IMR-90 (cell line): ENCODE measurements at regions not wholly inside any gene's neighbourhood (a gene's known extent, or its start where the extent isn't known, plus 50 kb on each side); places are given as distances from the start of the nearest gene placed in this dataset.
"Not testable (repeated sequence)": the region's sequence is repeated elsewhere in the genome, so short reads cannot be mapped to it uniquely, and the experiment has no call there.

Experiments used
- ATAC-seq: fragments of 200-7000 bp; cut with Tn5 transposase; 2 replicates; pipeline ENCODE4 v1.9.1; 2020; ENCODE audit warnings: low read depth, mild to moderate bottlenecking, moderate library complexity
- BruUV-seq: library from RNA; stranded (reverse); fragments of 400-500 nt; replicated peaks from 2 replicates; lab custom pipeline; 2021; lab: Mats Ljungman, UMichigan
- CTCF ChIA-PET: fragments of 300-600 bp; formaldehyde crosslinking; extraction: SDS; loops from one replicate; lab custom pipeline; 2021; ENCODE audit warnings: antibody characterized with exemption; lab: Yijun Ruan, JAX
- POLR2A ChIA-PET: fragments of 300-600 bp; sonication (Branson Sonifier 250); formaldehyde crosslinking; loops from one replicate; lab custom pipeline; 2022; ENCODE audit warnings: antibody characterized with exemption; ENCODE audit not compliant: unreplicated experiment; lab: Charles Lee
- DNase-seq: peaks from one replicate; pipeline ENCODE4 v3.0.0; 2013
- H2AFZ ChIP-seq: replicated peaks from 2 replicates; pipeline ENCODE3; 2013; ENCODE audit warnings: low read length, mild to moderate bottlenecking; ENCODE audit not compliant: poor library complexity
- H2AK5ac ChIP-seq: 2 replicates; pipeline ENCODE4 v1.6.1; 2013; ENCODE audit warnings: low read depth, low read length, inconsistent platforms
- H2AK9ac ChIP-seq: replicated peaks from 2 replicates; pipeline ENCODE3; 2013; ENCODE audit warnings: mild to moderate bottlenecking, low read depth, low read length, moderate library complexity; ENCODE audit not compliant: poor library complexity
- H2BK120ac ChIP-seq: 2 replicates; pipeline ENCODE4 v1.6.1; 2013; ENCODE audit warnings: low read depth, low read length, inconsistent platforms
- H2BK15ac ChIP-seq: 3 replicates; pipeline ENCODE4 v1.6.1; 2013; ENCODE audit warnings: low read depth, low read length, inconsistent platforms
- H2BK20ac ChIP-seq: 2 replicates; pipeline ENCODE4 v1.6.1; 2013; ENCODE audit warnings: low read depth, mild to moderate bottlenecking, inconsistent platforms, low read length, moderate library complexity
- H2BK5ac ChIP-seq: 2 replicates; pipeline ENCODE4 v1.6.1; 2013; ENCODE audit warnings: mild to moderate bottlenecking, low read depth, low read length, inconsistent platforms; ENCODE audit not compliant: poor library complexity, severe bottlenecking
- H3K14ac ChIP-seq: replicated peaks from 2 replicates; pipeline ENCODE4 v1.6.1; 2013; ENCODE audit warnings: low read depth, low read length, inconsistent platforms
- H3K18ac ChIP-seq: 2 replicates; pipeline ENCODE4 v1.6.1; 2013; ENCODE audit warnings: low read depth, low read length, control low read depth
- H3K23ac ChIP-seq: 2 replicates; pipeline ENCODE4 v1.6.1; 2013; ENCODE audit warnings: low read depth, low read length, inconsistent platforms
- H3K27ac ChIP-seq: 2 replicates; pipeline ENCODE4 v1.5.1; 2013; ENCODE audit warnings: mild to moderate bottlenecking, control low read depth, low read length; ENCODE audit not compliant: insufficient read depth
- H3K27me3 ChIP-seq: 2 replicates; pipeline ENCODE4 v1.6.1; 2013; ENCODE audit warnings: low read length; ENCODE audit not compliant: control insufficient read depth, insufficient read depth
- H3K36me3 ChIP-seq: 2 replicates; pipeline ENCODE4 v1.6.1; 2013; ENCODE audit warnings: low read length, mixed read lengths; ENCODE audit not compliant: control insufficient read depth, insufficient read depth
- H3K4ac ChIP-seq: 2 replicates; pipeline ENCODE4 v1.6.1; 2013; ENCODE audit warnings: low read depth, low read length, inconsistent platforms
- H3K4me1 ChIP-seq: 2 replicates; pipeline ENCODE4 v1.6.1; 2013; ENCODE audit warnings: low read length, mixed read lengths; ENCODE audit not compliant: control insufficient read depth, insufficient read depth
- H3K4me2 ChIP-seq: 2 replicates; pipeline ENCODE4 v1.6.1; 2013; ENCODE audit warnings: low read depth, mild to moderate bottlenecking, control low read depth, low read length, moderate library complexity
- H3K4me3 ChIP-seq: 2 replicates; pipeline ENCODE4 v1.5.1; 2013; ENCODE audit warnings: low read depth, mild to moderate bottlenecking, control low read depth, low read length, moderate library complexity; ENCODE audit not compliant: insufficient read depth
- H3K56ac ChIP-seq: 2 replicates; pipeline ENCODE4 v1.6.1; 2013; ENCODE audit warnings: low read length, inconsistent platforms; ENCODE audit not compliant: insufficient read depth; ENCODE audit errors: extremely low read depth
- H3K79me1 ChIP-seq, 2 experiments: 2 replicates each; pipeline ENCODE4 v1.6.1; 2013; ENCODE audit warnings: low read length in 2 of 2, inconsistent platforms in 1 of 2, low read depth in 1 of 2
- H3K9ac ChIP-seq: 2 replicates; pipeline ENCODE4 v1.6.1; 2013; ENCODE audit warnings: low read depth, low read length, control low read depth
- H3K9me1 ChIP-seq: 2 replicates; pipeline ENCODE4 v1.6.1; 2013; ENCODE audit warnings: low read length, inconsistent platforms; ENCODE audit not compliant: insufficient read depth
- H3K9me3 ChIP-seq: 2 replicates; pipeline ENCODE4 v1.6.1; 2013; ENCODE audit warnings: low read length; ENCODE audit not compliant: control insufficient read depth, insufficient read depth
- H4K20me1 ChIP-seq: 2 replicates; pipeline ENCODE4 v1.6.1; 2013; ENCODE audit warnings: low read length, inconsistent platforms; ENCODE audit not compliant: insufficient read depth
- H4K5ac ChIP-seq: 2 replicates; pipeline ENCODE4 v1.6.1; 2013; ENCODE audit warnings: mild to moderate bottlenecking, low read depth, low read length, control low read depth
- H4K8ac ChIP-seq, 2 experiments: 2 replicates each; pipeline ENCODE4 v1.6.1; 2013; ENCODE audit warnings: low read depth in 2 of 2, low read length in 2 of 2, control low read depth in 1 of 2, inconsistent platforms in 1 of 2
- H4K91ac ChIP-seq: 2 replicates; pipeline ENCODE4 v1.6.1; 2013; ENCODE audit warnings: low read depth, low read length, inconsistent platforms; ENCODE audit not compliant: insufficient read depth
- WGBS, 2 experiments: methylation state at CpG; one replicate each; pipeline versions ENCODE4 v1.1.5 to v1.1.7; 2013; ENCODE audit warnings: missing lambda C conversion rate in 2 of 2; ENCODE audit not compliant: insufficient read length in 1 of 2; ENCODE audit errors: extremely low coverage in 2 of 2; 5-methylcytosine and 5-hydroxymethylcytosine counted together
- dilution Hi-C: fragments of 300-500 bp; cut with HindIII; formaldehyde crosslinking; loops from one replicate; pipeline ENCODE4 v1.14.3; 2018; ENCODE audit warnings: low sequenced_read_pairs; ENCODE audit not compliant: unreplicated experiment
- in situ Hi-C: fragments of 300-500 bp; cut with MboI; formaldehyde crosslinking; loops from 3 replicates; pipeline ENCODE4 v1.14.3; 2019; ENCODE audit warnings: low sequenced_read_pairs, inconsistent platforms, mixed read lengths
- intact Hi-C: fragments of 100-400 bp; cut with micrococcal nuclease; formaldehyde crosslinking; loops from 2 replicates; pipeline ENCODE4 v1.10.0; 2022

DNA sequence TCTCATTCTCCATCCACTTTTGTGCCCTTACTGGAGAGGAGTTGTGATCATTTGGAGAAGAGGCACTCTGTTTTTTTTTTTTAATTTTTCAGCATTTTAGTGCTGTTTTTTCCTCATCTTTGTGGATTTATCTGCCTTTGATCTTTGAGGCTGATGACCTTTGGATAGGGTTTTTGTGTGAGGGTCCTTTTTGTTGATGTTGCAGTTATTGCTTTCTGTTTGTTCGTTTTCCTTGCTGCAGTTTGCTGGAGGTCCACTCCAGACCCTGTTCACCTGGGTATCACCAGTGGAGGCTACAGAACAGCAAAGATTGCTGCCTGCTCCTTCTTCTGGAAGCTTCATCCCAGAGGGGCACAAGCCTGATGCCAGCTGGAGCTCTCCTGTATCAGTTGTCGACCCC is 93.2 kb upstream of the STK32A start:
- H2AK9ac ChIP-seq, H3K56ac ChIP-seq, DNase-seq, H3K9me3 ChIP-seq, H2BK120ac ChIP-seq, H3K18ac ChIP-seq, H2BK20ac ChIP-seq, H3K14ac ChIP-seq, in situ Hi-C loops, intact Hi-C loops, H3K4me3 ChIP-seq, H3K79me1 ChIP-seq, H2BK5ac ChIP-seq, CTCF ChIA-PET, H3K27me3 ChIP-seq, H2AFZ ChIP-seq, POLR2A ChIA-PET, dilution Hi-C loops, H4K91ac ChIP-seq, H2BK15ac ChIP-seq, H4K5ac ChIP-seq, H3K36me3 ChIP-seq, H4K8ac ChIP-seq, H3K9me1 ChIP-seq, H3K27ac ChIP-seq, H3K4me2 ChIP-seq, H4K20me1 ChIP-seq, H3K4ac ChIP-seq, BruUV-seq, H3K4me1 ChIP-seq, ATAC-seq, H3K9ac ChIP-seq, H3K23ac ChIP-seq, H2AK5ac ChIP-seq: not testable (repeated sequence)
- WGBS, 2 experiments: no CpG with 5 or more reads among the region's 2 CpGs
